Stimulated activated CD8-positive, alpha-beta memory T cell treated with anti-CD3 and anti-CD28 coated beads, Interleukin-7, amount 100 ng/mL, for 1 hour (primary cell): ENCODE measurements at regions not wholly inside any gene's neighbourhood (a gene's known extent, or its start where the extent isn't known, plus 50 kb on each side); places are given as distances from the start of the nearest gene placed in this dataset.
"Not testable (repeated sequence)": the region's sequence is repeated elsewhere in the genome, so short reads cannot be mapped to it uniquely, and the experiment has no call there.

Source experiments
- DNase-seq, 2 donors: peaks; one replicate each; pipeline ENCODE4 v3.0.0-alpha.2; 2020; ENCODE audit warnings: low read depth in 2 of 2

GRCh38 chr7:66458991-66459390, 169.7 kb upstream of the KCTD7 start:
- DNase-seq = not testable (repeated sequence)

- not testable (repeated sequence) for DNase-seq
Measured at GRCh38 chr7:66459783-66460413, 168.8 kb upstream of the KCTD7 start.

GRCh38 chr7:66460921-66461361, 167.7 kb upstream of the KCTD7 start:
- no peak for DNase-seq

- DNase-seq = not testable (repeated sequence)
Measured at GRCh38 chr7:66461397-66461796, 167.3 kb upstream of the KCTD7 start.

GRCh38 chr7:66462831-66463230, 165.8 kb upstream of the KCTD7 start:
- not testable (repeated sequence) for DNase-seq

GRCh38 chr7:66464059-66464458, 164.6 kb upstream of the KCTD7 start:
- DNase-seq = no peak

- DNase-seq = no peak
Measured at GRCh38 chr7:66466081-66466600, 162.5 kb upstream of the KCTD7 start.

- no peak for DNase-seq
Measured at GRCh38 chr7:66467887-66468286, 160.8 kb upstream of the KCTD7 start.

- not testable (repeated sequence) for DNase-seq
Measured at GRCh38 chr7:66473064-66473463, 155.6 kb upstream of the KCTD7 start.

GRCh38 chr7:66474441-66474840, 154.2 kb upstream of the KCTD7 start:
- no peak for DNase-seq

- DNase-seq = not testable (repeated sequence)
Measured at GRCh38 chr7:66476056-66476455, 152.6 kb upstream of the KCTD7 start.

- not testable (repeated sequence) for DNase-seq
Measured at GRCh38 chr7:66477822-66478397, 150.8 kb upstream of the KCTD7 start.

- DNase-seq = not testable (repeated sequence)
Measured at GRCh38 chr7:66481229-66481628, 147.5 kb upstream of the KCTD7 start.

GRCh38 chr7:66489065-66489464, 139.6 kb upstream of the KCTD7 start:
- DNase-seq = not testable (repeated sequence)

GRCh38 chr7:66489741-66490140, 138.9 kb upstream of the KCTD7 start:
- not testable (repeated sequence) for DNase-seq

GRCh38 chr7:66490979-66491378, 137.7 kb upstream of the KCTD7 start:
- not testable (repeated sequence) for DNase-seq

GRCh38 chr7:66492405-66492804, 136.3 kb upstream of the KCTD7 start:
- not testable (repeated sequence) for DNase-seq

- peak; percentile 91 to 92 for DNase-seq
Measured at GRCh38 chr7:66493235-66494205, 135.2 kb upstream of the KCTD7 start.

GRCh38 chr7:66497346-66497745, 131.3 kb upstream of the KCTD7 start:
- no peak for DNase-seq

- no peak for DNase-seq
Measured at GRCh38 chr7:66500087-66500486, 128.6 kb upstream of the KCTD7 start.

GRCh38 chr7:66502230-66503035, 126.2 kb upstream of the KCTD7 start:
- no peak for DNase-seq
